Lung (tissue), 11 donors: ENCODE measurements at regions not wholly inside any gene's neighbourhood (a gene's known extent, or its start where the extent isn't known, plus 50 kb on each side); places are given as distances from the start of the nearest gene placed in this dataset.

Source experiments
- ATAC-seq: fragments of 200-7000 bp; cut with Tn5 transposase; one replicate; pipeline ENCODE4 v1.9.1; 2020; ENCODE audit warnings: moderate number of reproducible peaks; ENCODE audit not compliant: insufficient read depth, low FRiP score
- DNase-seq, 3 donors: peaks; one replicate each; pipeline ENCODE4 v3.0.0-alpha.2; 2013 to 2017
- H3K27ac ChIP-seq, 2 donors: one replicate each; pipeline ENCODE4 v1.5.1; 2013; ENCODE audit warnings: mild to moderate bottlenecking in 2 of 2, moderate library complexity in 2 of 2, control low read depth in 1 of 2, inconsistent platforms in 1 of 2, low read depth in 1 of 2, low read length in 1 of 2
- H3K27me3 ChIP-seq, 3 donors: one replicate each; pipeline ENCODE4 v1.5.1; 2013; ENCODE audit warnings: low read length in 2 of 3; ENCODE audit not compliant: control insufficient read depth in 3 of 3, insufficient read depth in 3 of 3
- H3K36me3 ChIP-seq, 4 donors: one replicate each; pipeline ENCODE4 v1.5.1; 2013; ENCODE audit warnings: low read length in 4 of 4, mild to moderate bottlenecking in 1 of 4, moderate library complexity in 1 of 4; ENCODE audit not compliant: control insufficient read depth in 4 of 4, insufficient read depth in 4 of 4
- H3K4me1 ChIP-seq, 5 donors: one replicate each; pipeline ENCODE4 v1.5.1; 2013; ENCODE audit warnings: low read length in 5 of 5, mild to moderate bottlenecking in 2 of 5, moderate library complexity in 1 of 5; ENCODE audit not compliant: control insufficient read depth in 5 of 5, insufficient read depth in 5 of 5
- H3K4me3 ChIP-seq: one replicate; pipeline ENCODE4 v1.5.1; 2013; ENCODE audit warnings: mild to moderate bottlenecking, control low read depth, moderate library complexity
- H3K9ac ChIP-seq, 2 donors: one replicate each; pipeline ENCODE4 v1.5.1; 2013; ENCODE audit warnings: low read length in 2 of 2, control low read depth in 1 of 2; ENCODE audit not compliant: insufficient read depth in 1 of 2
- H3K9me3 ChIP-seq, 4 donors: one replicate each; pipeline ENCODE4 v1.5.1; 2013; ENCODE audit warnings: low read length in 3 of 4, mild to moderate bottlenecking in 1 of 4, moderate library complexity in 1 of 4; ENCODE audit not compliant: control insufficient read depth in 4 of 4, insufficient read depth in 3 of 4
- CTCF ChIP-seq: IDR thresholded peaks from 2 replicates; pipeline ENCODE4 v1.5.1; 2012; ENCODE audit warnings: mild to moderate bottlenecking; ENCODE audit errors: control extremely low read depth, extremely low read depth
- WGBS, 2 donors: extraction: QIAGEN DNeasy Blood & Tissue Kit; methylation state at CpG; one replicate each; pipeline ENCODE4 v1.1.7; 2013; 5-methylcytosine and 5-hydroxymethylcytosine counted together
- donor health status: control.
- donor health status: control.
- donor health status: Bipolar disorder and iron deficiency.
- donor health status: healthy.
- donor health status: DM: yes; HTN: yes; CAD: no.

- no peak for ATAC-seq
- Histone ChIP-seq H3K27me3 (peaks cover 0 to 55% (median 0%) of the 10 kb centered on the region in 3 donors), H3K9ac (no peak overlapping the region), H3K9me3 (no peaks in the 10 kb centered on the region), H3K36me3 (no peaks in the 10 kb centered on the region), H3K27ac (no peak overlapping the region), H3K4me1 (peaks cover 0 to 6% (median 0%) of the 10 kb centered on the region in 5 donors), H3K4me3 (no peak overlapping the region)
- TF ChIP-seq CTCF = no peak
- no peak for DNase-seq
- 82 to 84% methylated on average over 3 of the region's 3 CpGs for WGBS, 2 donors
Observed at GRCh38 chr2:121063471-121063870, 221.5 kb downstream of the TFCP2L1 start.

- 81 to 88% methylated on average over 10 to 12 of the region's 12 CpGs for WGBS, 2 donors
- H3K27me3 ChIP-seq = peaks cover 0 to 56% (median 0%) of the 10 kb centered on the region in 3 donors
- H3K27ac ChIP-seq = no peak overlapping the region
- H3K36me3 ChIP-seq = no peaks in the 10 kb centered on the region
- no peaks in the 10 kb centered on the region for H3K9me3 ChIP-seq
- no peak for ATAC-seq
- no peak for TF ChIP-seq CTCF
- no peak for DNase-seq
- no peak overlapping the region for H3K9ac ChIP-seq
- H3K4me1 ChIP-seq = peaks cover 0 to 6% (median 0%) of the 10 kb centered on the region in 5 donors
- H3K4me3 ChIP-seq = no peak overlapping the region
Observed at GRCh38 chr2:121064186-121064585, 220.8 kb downstream of the TFCP2L1 start.

- ATAC-seq = no peak
- Histone ChIP-seq H3K9ac (no peak overlapping the region), H3K27me3 (peaks cover 0 to 54% (median 0%) of the 10 kb centered on the region in 3 donors), H3K4me3 (no peak overlapping the region), H3K36me3 (no peaks in the 10 kb centered on the region), H3K9me3 (no peaks in the 10 kb centered on the region), H3K4me1 (peaks cover 0 to 6% (median 0%) of the 10 kb centered on the region in 5 donors), H3K27ac (no peak overlapping the region)
- WGBS, 2 donors = 83% methylated on average over 4 to 5 of the region's 5 CpGs
- no peak for DNase-seq
- TF ChIP-seq CTCF = no peak
Observed at GRCh38 chr2:121065239-121065638, 219.8 kb downstream of the TFCP2L1 start.

GRCh38 chr2:121066526-121066925 is 218.5 kb downstream of the TFCP2L1 start:
- Histone ChIP-seq H3K9ac (no peak overlapping the region), H3K4me3 (no peak overlapping the region), H3K27ac (no peak overlapping the region), H3K36me3 (no peaks in the 10 kb centered on the region), H3K27me3 (peaks cover 0 to 50% (median 0%) of the 10 kb centered on the region in 3 donors), H3K4me1 (peaks cover 0 to 8% (median 0%) of the 10 kb centered on the region in 5 donors), H3K9me3 (no peaks in the 10 kb centered on the region)
- ATAC-seq (no peak), DNase-seq (no peak)
- TF ChIP-seq CTCF = no peak
- 78 to 80% methylated on average over 6 of the region's 6 CpGs for WGBS, 2 donors
